ENCODE measurements at regions not wholly inside any gene's neighbourhood (a gene's known extent, or its start where the extent isn't known, plus 50 kb on each side); places are given as distances from the start of the nearest gene placed in this dataset.

GRCh38 chr2:136490100-136490499 lies 275.2 kb upstream of the THSD7B start:
- H3K4me3 ChIP-seq (ENCODE audit: low read length): no peak overlapping the region
- TF ChIP-seq, protein P1, sequence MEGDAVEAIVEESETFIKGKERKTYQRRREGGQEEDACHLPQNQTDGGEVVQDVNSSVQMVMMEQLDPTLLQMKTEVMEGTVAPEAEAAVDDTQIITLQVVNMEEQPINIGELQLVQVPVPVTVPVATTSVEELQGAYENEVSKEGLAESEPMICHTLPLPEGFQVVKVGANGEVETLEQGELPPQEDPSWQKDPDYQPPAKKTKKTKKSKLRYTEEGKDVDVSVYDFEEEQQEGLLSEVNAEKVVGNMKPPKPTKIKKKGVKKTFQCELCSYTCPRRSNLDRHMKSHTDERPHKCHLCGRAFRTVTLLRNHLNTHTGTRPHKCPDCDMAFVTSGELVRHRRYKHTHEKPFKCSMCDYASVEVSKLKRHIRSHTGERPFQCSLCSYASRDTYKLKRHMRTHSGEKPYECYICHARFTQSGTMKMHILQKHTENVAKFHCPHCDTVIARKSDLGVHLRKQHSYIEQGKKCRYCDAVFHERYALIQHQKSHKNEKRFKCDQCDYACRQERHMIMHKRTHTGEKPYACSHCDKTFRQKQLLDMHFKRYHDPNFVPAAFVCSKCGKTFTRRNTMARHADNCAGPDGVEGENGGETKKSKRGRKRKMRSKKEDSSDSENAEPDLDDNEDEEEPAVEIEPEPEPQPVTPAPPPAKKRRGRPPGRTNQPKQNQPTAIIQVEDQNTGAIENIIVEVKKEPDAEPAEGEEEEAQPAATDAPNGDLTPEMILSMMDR (IDR thresholded peaks at IDR 0.05; ENCODE audit: insufficient read depth, low read depth, low read length, missing control alignments): no peak
- DNase-seq (ENCODE audit: low read depth): no peak

DNA sequence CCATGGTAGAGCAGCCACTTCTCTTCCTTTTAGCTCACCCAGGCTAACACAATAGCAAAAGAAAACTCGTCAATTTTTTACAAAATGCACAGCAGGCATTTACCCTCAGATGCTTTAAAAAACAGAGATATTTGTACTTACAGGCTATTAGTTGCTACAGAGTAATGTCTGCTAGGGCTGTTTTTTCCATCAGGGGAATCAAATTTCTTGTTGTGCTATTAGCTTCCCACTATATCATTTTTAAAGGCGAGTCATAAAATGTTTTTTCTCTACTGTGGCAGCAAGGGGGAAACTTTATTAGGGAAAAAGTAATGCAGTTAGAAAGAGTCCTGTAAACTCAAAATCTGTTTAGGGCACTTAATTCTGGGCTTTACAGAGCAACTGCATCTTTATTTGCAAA lies 277.9 kb upstream of the THSD7B start:
- DNase-seq (ENCODE audit: low read depth): no peak
- TF ChIP-seq, protein P1 (IDR thresholded peaks at IDR 0.05; ENCODE audit: insufficient read depth, low read depth, low read length, missing control alignments): no peak
- no peak overlapping the region for H3K4me3 ChIP-seq (ENCODE audit: low read length)

DNA sequence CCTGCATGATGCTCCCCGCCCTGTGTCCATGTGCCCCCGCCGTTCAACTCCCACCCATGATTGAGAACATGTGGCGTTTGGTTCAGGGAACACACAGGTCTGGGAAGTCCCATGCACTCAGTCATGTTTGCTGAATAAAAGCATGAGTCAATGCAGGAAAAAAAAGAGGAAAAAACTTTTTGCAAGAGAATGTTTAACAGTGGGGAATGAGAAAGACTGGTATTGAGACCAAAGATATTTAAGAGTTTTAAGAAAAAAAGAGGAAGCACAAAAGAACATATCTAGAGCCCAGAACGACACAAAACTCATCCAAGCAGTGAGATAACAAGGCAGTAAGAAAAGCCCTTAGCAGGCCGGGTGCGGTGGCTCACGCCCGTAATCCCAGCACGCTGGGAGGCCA lies 279.2 kb upstream of the THSD7B start:
- TF ChIP-seq, protein P1 (IDR thresholded peaks at IDR 0.05; ENCODE audit: insufficient read depth, low read depth, low read length, missing control alignments): no peak
- no peak for DNase-seq (ENCODE audit: low read depth)
- H3K4me3 ChIP-seq (ENCODE audit: low read length): no peak overlapping the region

DNA sequence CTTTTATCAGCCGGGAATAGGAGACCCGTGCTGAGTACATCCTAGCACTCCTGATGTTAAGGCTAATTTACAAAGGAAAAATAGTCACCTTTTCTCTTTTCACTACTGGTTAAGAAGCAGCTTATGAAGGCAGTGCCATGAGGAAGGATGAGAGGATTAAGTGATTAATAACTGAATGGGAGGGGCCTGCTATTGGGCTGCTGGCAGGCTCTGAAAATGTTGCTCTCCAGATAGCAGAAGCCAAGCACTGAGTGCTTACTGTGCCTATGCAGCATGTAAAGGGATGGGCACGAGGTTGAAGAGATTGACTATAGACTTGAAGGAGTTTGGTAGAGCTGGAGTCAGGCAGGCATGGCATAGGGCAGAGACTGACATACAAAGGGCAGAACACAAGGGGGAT lies 282.4 kb upstream of the THSD7B start:
- no peak overlapping the region for H3K4me3 ChIP-seq (ENCODE audit: low read length)
- no peak for DNase-seq (ENCODE audit: low read depth)
- TF ChIP-seq, protein P1 (IDR thresholded peaks at IDR 0.05; ENCODE audit: insufficient read depth, low read depth, low read length, missing control alignments): no peak

- H3K4me3 ChIP-seq (ENCODE audit: low read length): no peak overlapping the region
Observed at GRCh38 chr2:136482006-136482405, 283.3 kb upstream of the THSD7B start.

DNA sequence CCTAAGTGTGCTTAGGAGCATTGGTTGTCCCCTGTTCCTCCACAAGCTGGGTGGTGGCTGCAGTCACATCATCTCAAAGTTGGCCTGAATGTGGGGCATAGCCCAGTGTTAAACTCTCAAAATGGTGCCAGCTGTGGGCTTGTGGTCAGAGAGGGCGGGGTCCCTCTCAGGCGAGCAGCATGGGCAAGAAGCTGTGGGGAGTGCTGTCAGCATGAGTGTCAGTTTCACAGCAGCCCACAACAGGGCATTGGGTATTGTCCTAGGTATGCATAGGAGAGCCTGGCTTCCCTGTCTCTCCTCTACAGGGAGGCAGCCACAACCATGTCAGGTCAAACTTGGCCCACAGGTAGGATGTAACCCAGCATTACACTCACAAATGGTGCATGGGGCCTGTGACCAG lies 285.6 kb upstream of the THSD7B start:
- DNase-seq (ENCODE audit: low read depth): no peak
- TF ChIP-seq, protein P1 (IDR thresholded peaks at IDR 0.05; ENCODE audit: insufficient read depth, low read depth, low read length, missing control alignments): no peak
- no peak overlapping the region for H3K4me3 ChIP-seq (ENCODE audit: low read length)

More at GRCh38 chr2:136482006-136482405, 283.3 kb upstream of the THSD7B start:
- TF ChIP-seq, protein P1 (IDR thresholded peaks at IDR 0.05; ENCODE audit: insufficient read depth, low read depth, low read length, missing control alignments): no peak
- DNase-seq (ENCODE audit: low read depth): no peak

- TF ChIP-seq, protein P1 (IDR thresholded peaks at IDR 0.05; ENCODE audit: insufficient read depth, low read depth, low read length, missing control alignments): no peak
- H3K4me3 ChIP-seq (ENCODE audit: low read length): no peak overlapping the region
- no peak for DNase-seq (ENCODE audit: low read depth)
Observed at GRCh38 chr2:136468799-136469369, 296.5 kb upstream of the THSD7B start.

Data from epithelial cell of esophagus (primary cell).